Duodenal mucosa (tissue), 2 donors: ENCODE measurements at regions not wholly inside any gene's neighbourhood (a gene's known extent, or its start where the extent isn't known, plus 50 kb on each side); places are given as distances from the start of the nearest gene placed in this dataset.
"Not testable (repeated sequence)": the region's sequence is repeated elsewhere in the genome, so short reads cannot be mapped to it uniquely, and the experiment has no call there.

Experiments
- H3K27ac ChIP-seq: one replicate; pipeline ENCODE4 v1.7.0; 2013; ENCODE audit warnings: low read depth, low read length
- H3K27me3 ChIP-seq, 2 donors: one replicate each; pipeline ENCODE4 v1.7.0; 2013; ENCODE audit warnings: low read length in 2 of 2, control low read depth in 1 of 2; ENCODE audit not compliant: insufficient read depth in 2 of 2, control insufficient read depth in 1 of 2
- H3K36me3 ChIP-seq, 2 donors: one replicate each; pipeline ENCODE4 v1.7.0; 2013; ENCODE audit warnings: low read length in 2 of 2, control low read depth in 1 of 2; ENCODE audit not compliant: insufficient read depth in 2 of 2, control insufficient read depth in 1 of 2
- H3K4me1 ChIP-seq, 2 donors: one replicate each; pipeline ENCODE4 v1.7.0; 2013; ENCODE audit warnings: low read length in 2 of 2, control low read depth in 1 of 2; ENCODE audit not compliant: insufficient read depth in 2 of 2, control insufficient read depth in 1 of 2
- H3K4me3 ChIP-seq, 2 donors: one replicate each; pipeline ENCODE4 v1.7.0; 2013; ENCODE audit warnings: low read length in 2 of 2, low read depth in 1 of 2
- H3K9ac ChIP-seq, 2 donors: one replicate each; pipeline ENCODE4 v1.7.0; 2013; ENCODE audit warnings: low read length in 2 of 2, low read depth in 1 of 2
- H3K9me3 ChIP-seq, 2 donors: one replicate each; pipeline ENCODE4 v1.7.0; 2013; ENCODE audit warnings: low read length in 2 of 2, control low read depth in 1 of 2; ENCODE audit not compliant: control insufficient read depth in 1 of 2

DNA sequence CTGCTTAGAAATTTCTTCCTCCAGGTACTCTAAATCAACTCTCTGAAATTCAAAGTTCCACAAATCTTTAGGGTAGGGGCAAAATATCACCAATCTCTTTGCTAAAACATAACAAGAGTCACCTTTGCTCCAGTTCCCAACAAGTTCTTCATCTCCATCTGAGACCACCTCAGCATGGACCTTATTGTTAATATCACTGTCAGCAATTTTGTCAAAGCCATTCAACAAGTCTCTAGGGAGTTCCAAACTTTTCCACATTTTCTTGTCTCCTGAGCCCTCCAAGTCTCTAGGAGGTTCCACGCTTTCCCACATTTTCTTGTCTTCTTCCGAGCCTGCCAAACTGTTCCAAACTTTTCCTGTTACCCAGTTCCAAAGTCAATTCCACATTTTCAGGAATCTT, 255.9 kb downstream of the TDRD15 start:
- not testable (repeated sequence) for H3K4me3 ChIP-seq, H3K9ac ChIP-seq, H3K9me3 ChIP-seq, H3K4me1 ChIP-seq, H3K27ac ChIP-seq, H3K27me3 ChIP-seq, H3K36me3 ChIP-seq

- Histone ChIP-seq H3K27me3 (no peaks in the 10 kb centered on the region), H3K9me3 (peaks cover 0 to 3% of the 10 kb centered on the region in 2 donors), H3K27ac (no peak overlapping the region), H3K4me3 (no peak overlapping the region), H3K9ac (no peak overlapping the region), H3K36me3 (no peaks in the 10 kb centered on the region), H3K4me1 (no peaks in the 10 kb centered on the region)
These were observed 257.7 kb downstream of the TDRD15 start for GRCh38 chr2:21381421-21381820.

- H3K4me1 ChIP-seq: no peaks in the 10 kb centered on the region
- H3K27me3 ChIP-seq: no peaks in the 10 kb centered on the region
- no peak overlapping the region for H3K9ac ChIP-seq
- H3K4me3 ChIP-seq: no peak overlapping the region
- peaks cover 0 to 3% of the 10 kb centered on the region in 2 donors for H3K9me3 ChIP-seq
- no peaks in the 10 kb centered on the region for H3K36me3 ChIP-seq
- no peak overlapping the region for H3K27ac ChIP-seq
These were observed 259.1 kb downstream of the TDRD15 start for GRCh38 chr2:21382701-21383520.

GRCh38 chr2:21386666-21387065, 262.9 kb downstream of the TDRD15 start:
- no peak overlapping the region for H3K9ac ChIP-seq
- H3K27me3 ChIP-seq: no peaks in the 10 kb centered on the region
- no peaks in the 10 kb centered on the region for H3K4me1 ChIP-seq
- no peak overlapping the region for H3K4me3 ChIP-seq
- H3K9me3 ChIP-seq: peaks cover 0 to 3% of the 10 kb centered on the region in 2 donors
- no peaks in the 10 kb centered on the region for H3K36me3 ChIP-seq
- H3K27ac ChIP-seq: no peak overlapping the region

GRCh38 chr2:21392649-21393048, 268.9 kb downstream of the TDRD15 start:
- Histone ChIP-seq H3K27me3 (no peaks in the 10 kb centered on the region), H3K36me3 (no peaks in the 10 kb centered on the region), H3K27ac (no peak overlapping the region), H3K4me3 (no peak overlapping the region), H3K9me3 (no peaks in the 10 kb centered on the region), H3K4me1 (no peaks in the 10 kb centered on the region), H3K9ac (no peak overlapping the region)

DNA sequence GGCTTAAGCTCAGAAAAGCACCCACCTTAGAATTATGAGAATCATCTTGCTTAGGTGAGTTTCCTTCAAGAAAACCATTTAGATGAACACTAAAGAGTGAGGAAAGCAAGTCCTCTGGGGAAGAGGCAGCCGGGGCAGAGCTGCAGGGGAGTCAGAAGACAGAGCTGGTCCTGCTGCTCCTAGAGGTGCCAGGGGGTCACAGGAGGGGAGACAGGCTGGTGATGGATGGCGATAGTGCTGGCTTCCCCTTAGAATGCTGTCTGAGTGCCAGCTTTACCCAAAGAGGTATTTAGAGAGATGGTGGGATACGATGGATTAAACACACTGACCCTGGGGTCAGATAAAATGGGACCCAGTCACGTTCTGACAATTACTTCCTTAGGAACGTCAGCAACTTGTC, 269.4 kb downstream of the TDRD15 start:
- no peaks in the 10 kb centered on the region for H3K36me3 ChIP-seq
- H3K9me3 ChIP-seq: no peaks in the 10 kb centered on the region
- H3K9ac ChIP-seq: no peak overlapping the region
- H3K4me3 ChIP-seq: no peak overlapping the region
- no peaks in the 10 kb centered on the region for H3K4me1 ChIP-seq
- no peak overlapping the region for H3K27ac ChIP-seq
- no peaks in the 10 kb centered on the region for H3K27me3 ChIP-seq

DNA sequence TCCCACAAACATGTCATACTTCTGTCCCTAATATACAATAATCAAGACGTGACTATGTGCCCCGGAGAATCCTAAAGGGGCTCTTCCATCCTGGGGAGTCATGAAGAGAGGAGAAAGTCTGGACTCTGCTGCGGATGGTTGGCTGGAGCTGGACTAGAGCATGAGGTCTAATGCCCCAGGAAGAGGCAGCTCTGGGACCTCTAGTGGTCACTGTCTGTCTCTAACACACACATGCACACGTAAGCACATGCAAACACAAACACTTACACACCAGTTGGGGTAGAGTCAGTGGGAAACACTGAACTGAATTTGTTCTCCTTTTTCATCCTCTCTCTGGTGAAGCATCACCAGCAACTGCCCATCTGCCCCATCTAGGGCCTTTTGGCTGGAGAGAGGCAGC, 271.6 kb downstream of the TDRD15 start:
- Histone ChIP-seq H3K27ac (no peak overlapping the region), H3K27me3 (no peaks in the 10 kb centered on the region), H3K9ac (no peak overlapping the region), H3K9me3 (no peaks in the 10 kb centered on the region), H3K4me3 (no peak overlapping the region), H3K36me3 (no peaks in the 10 kb centered on the region), H3K4me1 (no peaks in the 10 kb centered on the region)

DNA sequence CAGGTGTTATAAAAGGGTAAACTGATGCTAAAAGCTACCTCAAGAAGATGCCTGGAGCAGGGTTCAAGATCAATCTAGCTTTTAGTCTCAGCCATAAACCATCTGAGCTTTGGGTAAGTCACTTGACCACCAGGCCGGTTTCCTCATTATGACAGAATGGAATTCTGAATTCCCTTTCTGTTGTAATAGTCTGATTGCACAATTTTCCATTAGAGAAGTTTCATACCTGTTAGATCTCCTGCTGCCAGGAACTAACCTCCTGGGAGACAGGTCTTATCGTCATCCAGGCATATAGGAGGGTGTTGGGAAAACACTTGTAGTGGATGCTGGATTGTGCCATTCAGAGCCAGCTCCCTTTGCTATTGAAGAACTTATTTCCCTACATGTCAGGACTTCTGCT, 272.5 kb downstream of the TDRD15 start:
- Histone ChIP-seq H3K9me3 (no peaks in the 10 kb centered on the region), H3K36me3 (no peaks in the 10 kb centered on the region), H3K4me1 (no peaks in the 10 kb centered on the region), H3K27ac (no peak overlapping the region), H3K4me3 (no peak overlapping the region), H3K9ac (no peak overlapping the region), H3K27me3 (no peaks in the 10 kb centered on the region)

GRCh38 chr2:21401022-21401698, 277.4 kb downstream of the TDRD15 start:
- Histone ChIP-seq H3K9ac (no peak overlapping the region), H3K4me3 (no peak overlapping the region), H3K27me3 (no peaks in the 10 kb centered on the region), H3K27ac (no peak overlapping the region), H3K9me3 (no peaks in the 10 kb centered on the region), H3K36me3 (no peaks in the 10 kb centered on the region), H3K4me1 (no peaks in the 10 kb centered on the region)

GRCh38 chr2:21404137-21404536, 280.4 kb downstream of the TDRD15 start:
- no peak overlapping the region for H3K9ac ChIP-seq
- no peak overlapping the region for H3K27ac ChIP-seq

More at GRCh38 chr2:21404137-21404536, 280.4 kb downstream of the TDRD15 start:
- H3K4me3 ChIP-seq: no peak overlapping the region
- no peaks in the 10 kb centered on the region for H3K36me3 ChIP-seq
- H3K27me3 ChIP-seq: no peaks in the 10 kb centered on the region
- H3K4me1 ChIP-seq: no peaks in the 10 kb centered on the region
- H3K9me3 ChIP-seq: no peaks in the 10 kb centered on the region
